ENCODE measurements at regions not wholly inside any gene's neighbourhood (a gene's known extent, or its start where the extent isn't known, plus 50 kb on each side); places are given as distances from the start of the nearest gene placed in this dataset.
A peak's percentile ranks its signal among the peaks of the same experiment; 100 is the strongest.

GRCh38 chr2:118224895-118225311 is 136.6 kb downstream of the INSIG2 start:
- no peak for DNase-seq

DNA sequence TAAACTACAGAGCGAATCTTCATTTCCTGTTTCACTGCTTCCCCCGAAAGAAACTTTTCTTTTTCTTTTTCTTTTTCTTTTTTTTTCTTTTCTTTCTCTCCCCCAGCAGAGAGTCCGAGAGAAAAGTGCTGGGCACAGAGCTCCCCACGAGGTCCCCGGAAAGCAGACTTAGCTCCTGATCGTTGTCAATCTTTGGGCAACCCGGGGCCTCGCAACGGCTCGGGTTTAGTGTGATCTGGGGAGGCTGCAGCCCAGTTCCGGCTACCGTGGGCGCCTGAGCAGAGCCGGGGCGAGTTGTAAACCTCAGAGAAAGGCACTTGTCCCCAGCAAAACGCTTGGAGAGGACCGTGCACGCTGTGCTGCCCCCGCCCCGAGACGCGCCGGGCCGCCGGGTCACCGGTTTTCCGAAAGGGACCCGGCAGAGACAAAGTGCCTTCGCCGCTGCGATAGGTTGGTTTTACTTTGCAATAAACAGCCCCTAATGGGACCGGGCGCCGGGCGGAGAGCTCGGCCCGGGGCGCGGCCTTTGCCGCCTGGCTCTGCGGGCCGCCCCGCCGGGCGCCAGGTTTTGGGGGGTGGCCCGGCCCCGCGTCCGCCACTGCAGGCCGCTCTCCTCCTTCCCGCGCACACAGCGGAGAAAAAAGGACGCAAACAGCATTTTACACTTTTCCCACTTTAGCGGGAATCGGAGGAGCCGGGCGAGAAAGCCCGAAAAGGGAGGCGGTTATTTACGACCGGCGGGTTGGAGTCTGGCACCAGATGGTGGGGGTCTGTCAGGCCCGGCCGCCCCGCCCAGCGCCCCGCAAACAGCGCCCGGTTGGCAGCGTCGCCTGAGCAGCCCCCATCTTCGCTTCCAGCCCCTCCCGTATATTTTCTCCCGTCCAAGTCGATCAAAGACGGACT is 136.0 kb downstream of the INSIG2 start:
- DNase-seq, result peak in 2 of 5 experiments; percentile 7 to 61

DNA sequence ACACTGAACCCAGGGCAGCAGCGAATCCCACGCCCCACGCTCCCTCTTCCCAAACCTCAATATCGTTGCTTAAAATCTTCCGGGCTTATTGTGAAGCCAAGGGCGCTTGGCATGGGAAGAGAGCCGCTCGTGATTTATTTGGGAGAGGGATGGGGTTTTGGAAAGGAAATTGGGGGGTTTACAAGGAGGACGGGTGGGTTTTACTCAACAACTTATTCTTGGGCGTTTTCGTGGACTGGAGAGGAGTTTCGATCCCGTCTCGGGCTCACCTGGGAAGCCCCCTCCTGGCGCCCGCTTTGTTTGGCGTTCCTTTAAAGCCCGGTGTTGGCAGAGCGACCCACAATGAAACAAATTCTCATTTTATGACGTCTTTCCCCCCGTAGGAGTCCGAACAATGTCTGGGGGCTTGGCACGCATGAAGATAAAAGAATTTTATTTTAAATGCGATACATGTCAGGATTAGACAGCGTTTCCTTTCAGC is 135.3 kb downstream of the INSIG2 start:
- no peak for DNase-seq

DNA sequence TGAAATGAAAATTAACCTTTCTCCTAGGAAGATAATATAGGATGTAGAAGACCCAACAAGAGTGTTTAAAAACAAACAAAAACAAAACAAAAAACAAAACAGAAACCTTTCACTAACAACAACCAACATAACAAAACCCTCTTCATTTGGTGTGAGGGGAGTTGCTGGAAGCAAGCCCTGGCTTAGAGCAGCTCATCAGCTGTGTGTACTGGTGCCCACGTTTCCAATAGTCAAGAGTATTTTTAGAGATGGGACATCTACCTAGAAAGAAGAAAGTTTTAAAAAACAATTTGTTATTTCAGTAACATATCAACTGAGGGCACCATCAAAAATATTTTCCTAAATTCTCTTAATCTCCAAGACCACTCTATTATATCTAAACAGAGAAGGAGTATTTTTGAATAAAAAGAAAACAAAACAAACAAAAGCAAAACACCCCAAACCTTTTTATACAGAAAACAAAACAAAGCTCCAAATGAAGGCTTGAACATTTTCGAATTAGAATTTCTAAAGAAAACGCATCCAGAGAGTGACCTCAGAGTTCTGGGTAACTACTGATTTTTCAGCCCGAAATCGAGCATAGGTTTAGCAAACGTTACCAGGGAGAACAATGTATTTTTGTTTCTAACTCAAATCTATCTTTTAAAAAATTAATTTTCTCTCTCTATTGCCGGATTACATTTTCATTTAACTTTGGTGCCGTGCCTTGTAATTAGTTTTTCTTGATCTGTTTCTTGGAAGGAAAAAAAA is 134.6 kb downstream of the INSIG2 start:
- DNase-seq, result no peak

DNA sequence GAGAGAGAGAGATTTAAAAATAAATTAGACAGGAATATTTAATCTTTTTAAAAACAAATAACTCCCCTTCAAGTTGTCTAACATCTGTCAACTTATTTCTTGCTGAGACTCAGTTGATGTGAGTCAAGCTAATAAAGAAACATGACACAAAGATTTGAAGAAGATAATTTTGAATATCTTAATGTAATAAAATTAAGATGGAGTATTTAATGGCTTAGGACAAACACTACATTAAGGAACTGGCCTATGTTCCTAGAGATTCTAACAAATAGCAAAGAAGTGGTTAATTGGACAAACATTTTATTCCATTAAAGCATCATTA is 134.0 kb downstream of the INSIG2 start:
- DNase-seq, result no peak

DNA sequence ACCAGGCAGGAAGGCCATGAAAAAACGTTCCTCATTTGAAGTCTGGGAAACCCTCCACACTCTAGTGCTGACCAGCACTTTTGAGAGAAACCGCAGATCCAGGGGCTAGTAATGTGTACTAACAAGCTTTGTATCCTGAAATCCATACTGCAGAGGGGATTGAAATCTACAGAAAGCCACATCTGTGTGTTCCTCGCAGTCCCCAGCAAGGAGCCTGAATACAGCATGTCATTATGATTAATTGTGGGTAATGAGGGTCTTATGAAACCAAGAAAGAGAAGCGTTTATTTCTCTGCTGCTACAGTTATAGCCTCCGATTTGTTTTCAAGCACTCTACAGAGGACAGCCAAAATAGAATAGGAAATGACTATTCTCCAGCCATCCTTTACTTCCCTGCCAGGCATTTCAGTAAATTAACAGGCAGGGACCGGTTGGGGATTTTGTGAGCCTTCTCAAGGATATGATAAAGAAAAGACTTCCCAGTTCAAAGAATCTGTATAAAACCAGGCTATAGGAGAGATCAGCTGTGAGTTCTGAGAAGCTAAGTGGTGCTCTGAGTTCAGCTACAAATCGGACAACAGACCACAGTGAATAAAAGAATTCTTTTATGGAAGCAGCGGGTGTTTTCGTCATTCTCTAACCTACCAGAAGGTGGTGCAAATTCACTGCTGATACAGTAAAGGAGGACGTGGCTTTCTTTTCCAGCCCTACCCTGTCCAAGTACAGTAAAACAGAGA is 133.4 kb downstream of the INSIG2 start:
- DNase-seq, result peak in 2 of 5 experiments; percentile 23 to 63

DNA sequence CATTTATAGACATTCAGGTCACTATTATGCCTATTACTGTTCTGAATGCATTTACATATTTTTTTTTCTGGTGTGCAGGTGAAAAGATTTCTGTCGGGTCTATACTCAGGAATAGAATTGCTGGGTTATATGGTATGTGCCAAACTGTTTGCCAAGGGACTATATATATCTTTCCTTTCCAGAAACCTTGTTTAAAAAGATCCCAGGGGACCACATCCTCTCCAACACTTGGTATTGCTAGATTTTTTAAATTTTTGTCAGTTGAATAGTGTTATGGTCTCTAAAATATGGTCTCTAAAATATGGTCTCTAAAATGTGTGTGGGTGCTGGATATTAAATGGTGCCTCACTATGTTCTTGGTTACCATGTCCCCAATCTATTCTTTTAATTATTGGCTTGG is 131.3 kb downstream of the INSIG2 start:
- DNase-seq, result no peak

DNA sequence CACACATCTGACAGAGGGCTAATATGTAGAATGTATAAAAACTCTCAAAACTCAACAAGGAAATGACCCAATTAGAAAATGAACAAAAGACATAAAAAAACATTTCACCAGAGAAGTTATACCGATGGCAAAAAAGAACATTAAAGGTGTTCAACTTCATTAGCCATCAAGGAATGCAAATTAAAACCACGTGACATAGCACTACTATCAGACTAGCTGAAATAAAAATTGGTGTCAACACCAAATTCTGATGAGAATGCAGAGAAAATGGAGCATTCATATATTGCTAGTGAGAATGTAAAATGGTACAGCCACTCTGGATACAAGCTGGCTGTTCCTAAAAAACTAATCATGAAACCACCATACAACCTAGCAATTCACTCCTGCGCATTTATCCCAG is 128.0 kb downstream of the INSIG2 start:
- no peak for DNase-seq

DNA sequence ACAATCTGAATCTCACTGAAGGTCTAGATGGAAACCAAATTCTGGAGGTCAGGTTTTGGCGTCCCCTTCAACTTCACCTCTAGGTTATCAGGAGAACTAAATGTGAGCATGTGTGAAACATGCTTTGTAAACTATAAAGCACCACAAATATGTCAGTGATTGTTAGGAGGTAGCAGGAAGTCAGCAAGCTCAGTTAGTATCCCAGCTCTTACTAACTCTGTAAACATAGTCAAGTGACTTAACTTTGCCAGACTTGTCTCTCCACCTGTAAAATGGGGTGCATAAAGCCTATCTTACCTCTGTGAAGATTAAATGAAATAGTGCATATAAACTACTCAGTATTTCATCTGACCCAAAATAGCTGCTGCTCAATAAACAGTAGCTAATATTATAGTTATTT is 121.5 kb downstream of the INSIG2 start:
- DNase-seq, result no peak

- no peak for DNase-seq
These were observed 119.6 kb downstream of the INSIG2 start for GRCh38 chr2:118207889-118208288.

- peak in 4 of 5 experiments; percentile 6 to 59 (median 32) for DNase-seq
These were observed 114.5 kb downstream of the INSIG2 start for GRCh38 chr2:118202707-118203303.

- DNase-seq, result no peak
These were observed 110.0 kb downstream of the INSIG2 start for GRCh38 chr2:118198268-118198667.

- DNase-seq, result no peak
These were observed 108.9 kb downstream of the INSIG2 start for GRCh38 chr2:118197011-118197675.

DNA sequence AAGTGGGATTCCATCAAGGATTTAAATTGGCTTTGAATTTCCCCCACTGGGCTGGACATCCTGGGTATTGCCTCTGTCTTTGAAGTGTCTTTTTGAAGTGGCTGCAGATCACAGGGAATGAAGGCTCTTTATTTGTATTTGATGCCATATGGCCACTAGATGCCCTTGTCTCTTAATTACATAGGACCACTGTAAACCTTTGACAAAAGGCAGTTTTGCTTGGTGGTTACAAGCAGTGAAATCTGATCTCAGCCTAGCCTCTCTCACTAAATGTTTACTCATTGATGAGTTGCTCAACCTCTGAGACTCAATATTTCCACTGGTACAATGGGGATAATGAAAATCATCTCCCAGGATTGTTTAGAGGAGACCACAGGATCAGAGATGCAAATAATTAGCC is 102.2 kb downstream of the INSIG2 start:
- DNase-seq, result no peak

DNA sequence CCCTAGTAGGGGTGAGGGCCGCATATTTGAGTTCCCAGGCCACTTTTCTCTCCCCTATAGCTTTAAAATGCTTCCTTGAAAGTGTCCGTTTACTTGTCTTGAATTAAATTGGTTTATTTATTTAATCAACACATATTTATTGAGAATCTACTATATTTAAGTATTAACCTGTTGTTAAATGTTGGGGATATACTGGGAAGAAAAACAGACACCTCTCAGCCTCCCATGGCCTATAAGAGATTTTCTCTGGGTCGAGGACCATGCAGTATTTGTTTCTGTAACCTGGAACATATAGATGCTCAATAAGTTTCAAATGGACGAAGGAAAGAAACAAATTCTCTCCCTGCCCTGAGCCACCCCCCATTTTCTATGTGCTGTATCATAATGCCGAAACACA is 98.6 kb downstream of the INSIG2 start:
- DNase-seq, result no peak

GRCh38 chr2:118186110-118186857 is 98.0 kb downstream of the INSIG2 start:
- peak; percentile 57 to 96 (median 79) for DNase-seq

- peak in 3 of 5 experiments; percentile 14 to 75 (median 23) for DNase-seq
These were observed 97.2 kb downstream of the INSIG2 start for GRCh38 chr2:118185210-118186109.

DNA sequence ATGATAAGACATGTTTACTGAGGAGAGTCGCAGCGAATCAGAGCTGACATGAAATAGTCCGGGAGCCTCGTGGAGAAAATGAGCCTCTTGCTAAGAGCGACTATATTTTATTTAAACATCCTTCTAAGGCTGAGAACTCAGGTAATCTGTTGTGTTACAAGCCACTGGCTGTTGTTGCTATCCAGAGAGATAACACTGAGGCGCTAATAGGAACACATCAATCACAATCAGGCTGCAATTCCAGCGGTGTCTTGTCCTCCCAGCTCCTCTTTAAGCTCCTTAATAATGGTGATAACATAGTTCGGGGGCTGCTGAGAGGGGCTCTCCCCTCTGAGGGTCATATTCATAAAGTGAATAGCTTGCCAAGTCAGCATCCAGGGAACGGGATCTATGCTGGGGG is 95.1 kb downstream of the INSIG2 start:
- DNase-seq, result no peak

DNA sequence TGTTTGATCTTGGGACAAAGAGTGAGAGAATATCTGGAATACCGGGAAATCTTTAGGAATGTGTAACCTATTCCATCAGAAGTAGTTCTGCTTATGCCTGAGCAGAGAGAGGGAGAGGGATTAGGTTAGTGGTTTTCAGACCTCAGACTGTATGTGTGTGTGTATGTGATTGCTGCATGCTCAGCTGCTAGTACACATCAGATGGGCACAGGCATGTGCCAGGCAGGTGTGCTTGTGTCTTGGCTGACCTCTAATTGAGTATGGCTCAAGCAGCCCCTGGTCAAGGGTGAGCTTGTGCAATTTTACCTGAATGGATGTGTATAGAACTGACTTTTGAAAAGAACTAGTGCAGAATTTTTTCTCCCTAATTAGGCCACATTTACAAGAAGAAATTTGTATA is 91.2 kb downstream of the INSIG2 start:
- DNase-seq, result no peak

DNA sequence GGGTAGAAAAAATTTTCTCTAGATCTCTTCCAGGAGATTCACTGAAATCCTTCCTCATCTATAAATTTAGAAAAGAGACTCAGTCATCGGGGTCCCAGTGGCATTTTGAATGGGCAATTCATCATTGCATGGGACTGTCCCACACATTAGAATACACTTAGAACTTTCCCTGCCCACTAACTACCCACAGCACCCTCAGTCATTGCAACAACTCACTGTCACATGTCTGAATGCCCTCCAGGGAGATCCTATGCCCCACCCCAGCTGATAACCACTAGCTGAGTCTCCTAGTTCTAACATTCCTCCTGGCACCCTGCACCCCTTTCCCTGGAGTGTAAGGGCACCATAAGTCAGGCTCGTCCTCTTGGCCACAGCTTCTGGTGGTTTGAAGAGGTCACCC is 89.6 kb downstream of the INSIG2 start:
- no peak for DNase-seq

All from T-helper 2 cell (primary cell).